Calu3 (cell line): ENCODE measurements at regions not wholly inside any gene's neighbourhood (a gene's known extent, or its start where the extent isn't known, plus 50 kb on each side); places are given as distances from the start of the nearest gene placed in this dataset.
"Not testable (repeated sequence)": the region's sequence is repeated elsewhere in the genome, so short reads cannot be mapped to it uniquely, and the experiment has no call there.

Source experiments
- BruUV-seq: library from RNA; stranded (reverse); fragments of 400-500 nt; replicated peaks from 2 replicates; lab custom pipeline; 2021; lab: Mats Ljungman, UMichigan
- CTCF ChIA-PET: fragments of 300-600 bp; sonication (Branson Sonifier 250); formaldehyde crosslinking; loops from one replicate; lab custom pipeline; 2022; ENCODE audit warnings: antibody characterized with exemption; lab: Charles Lee
- DNase-seq: peaks from one replicate; pipeline ENCODE4 v3.0.0; 2022
- H3K27ac Mint-ChIP-seq: one replicate; pipeline ENCODE4 v1.8.0; 2022; ENCODE audit warnings: mixed read lengths; ENCODE audit not compliant: unreplicated experiment
- H3K27me3 Mint-ChIP-seq: one replicate; pipeline ENCODE4 v1.8.0; 2022; ENCODE audit warnings: mixed read lengths; ENCODE audit not compliant: unreplicated experiment
- H3K36me3 Mint-ChIP-seq: one replicate; pipeline ENCODE4 v1.8.0; 2022; ENCODE audit warnings: mild to moderate bottlenecking, moderate library complexity, mixed read lengths; ENCODE audit not compliant: insufficient read depth, unreplicated experiment
- H3K4me1 Mint-ChIP-seq: one replicate; pipeline ENCODE4 v1.8.0; 2022; ENCODE audit warnings: mild to moderate bottlenecking, low read depth, mixed read lengths; ENCODE audit not compliant: unreplicated experiment
- H3K4me3 Mint-ChIP-seq: one replicate; pipeline ENCODE4 v1.8.0; 2022; ENCODE audit warnings: mild to moderate bottlenecking, low read depth, moderate library complexity, mixed read lengths; ENCODE audit not compliant: unreplicated experiment
- H3K9me3 Mint-ChIP-seq: one replicate; pipeline ENCODE4 v1.8.0; 2022; ENCODE audit warnings: low read depth, mixed read lengths; ENCODE audit not compliant: unreplicated experiment
- intact Hi-C: fragments of 100-400 bp; cut with micrococcal nuclease; formaldehyde crosslinking; loops from one replicate; pipeline ENCODE4 v1.10.0; 2022; ENCODE audit not compliant: unreplicated experiment
- TF ChIP-seq, protein P1 (sequence below): fragments of 200-600 bp; IDR thresholded peaks from one replicate; pipeline ENCODE4 v1.8.0; 2022; ENCODE audit warnings: antibody characterized with exemption; ENCODE audit not compliant: unreplicated experiment

DNA sequence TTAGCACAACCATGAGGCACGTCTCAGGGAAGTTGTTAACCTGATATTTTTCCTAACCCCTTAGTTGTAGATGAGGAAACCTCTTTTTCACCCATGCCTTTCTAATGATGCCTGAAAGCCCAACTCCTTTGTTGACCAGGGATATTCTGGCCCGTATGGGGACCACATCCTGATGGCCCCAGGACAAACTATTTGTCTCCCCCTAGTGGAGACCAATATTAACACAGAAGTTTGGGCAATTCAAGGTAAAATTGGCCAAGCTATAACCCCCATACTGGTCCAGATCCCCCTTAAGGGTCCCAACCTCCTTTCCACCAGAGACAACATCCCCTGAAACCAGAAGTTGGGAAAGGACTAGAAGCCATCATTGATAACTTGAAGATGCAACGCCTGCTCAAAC, 893.3 kb downstream of the SORCS1 start:
- H3K36me3 Mint-ChIP-seq, result no peaks in the 10 kb centered on the region
- intact Hi-C loops, result no loop called here
- CTCF ChIA-PET, result no interaction called here

DNA sequence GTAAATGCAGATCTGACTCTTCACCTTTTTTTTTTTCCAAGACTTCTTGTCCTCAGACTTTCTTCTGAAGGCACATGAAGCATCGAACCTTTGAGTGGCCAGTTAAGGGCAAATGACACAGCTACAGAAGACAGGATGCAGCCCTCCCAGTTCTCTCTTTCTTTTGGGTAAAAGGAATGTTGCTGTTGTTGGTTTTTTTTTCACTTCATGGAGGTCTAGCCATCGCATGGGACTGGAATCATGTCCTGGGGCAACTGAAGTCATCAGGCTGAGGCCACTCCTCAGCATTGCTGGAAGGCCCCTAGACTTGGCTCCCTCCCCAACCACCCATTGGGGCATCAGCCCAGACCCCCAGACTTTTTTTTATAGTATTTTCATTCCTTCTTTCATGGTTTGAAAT, 896.5 kb downstream of the SORCS1 start:
- DNase-seq, result no peak
- CTCF ChIA-PET, result no interaction called here
- TF ChIP-seq, protein P1, sequence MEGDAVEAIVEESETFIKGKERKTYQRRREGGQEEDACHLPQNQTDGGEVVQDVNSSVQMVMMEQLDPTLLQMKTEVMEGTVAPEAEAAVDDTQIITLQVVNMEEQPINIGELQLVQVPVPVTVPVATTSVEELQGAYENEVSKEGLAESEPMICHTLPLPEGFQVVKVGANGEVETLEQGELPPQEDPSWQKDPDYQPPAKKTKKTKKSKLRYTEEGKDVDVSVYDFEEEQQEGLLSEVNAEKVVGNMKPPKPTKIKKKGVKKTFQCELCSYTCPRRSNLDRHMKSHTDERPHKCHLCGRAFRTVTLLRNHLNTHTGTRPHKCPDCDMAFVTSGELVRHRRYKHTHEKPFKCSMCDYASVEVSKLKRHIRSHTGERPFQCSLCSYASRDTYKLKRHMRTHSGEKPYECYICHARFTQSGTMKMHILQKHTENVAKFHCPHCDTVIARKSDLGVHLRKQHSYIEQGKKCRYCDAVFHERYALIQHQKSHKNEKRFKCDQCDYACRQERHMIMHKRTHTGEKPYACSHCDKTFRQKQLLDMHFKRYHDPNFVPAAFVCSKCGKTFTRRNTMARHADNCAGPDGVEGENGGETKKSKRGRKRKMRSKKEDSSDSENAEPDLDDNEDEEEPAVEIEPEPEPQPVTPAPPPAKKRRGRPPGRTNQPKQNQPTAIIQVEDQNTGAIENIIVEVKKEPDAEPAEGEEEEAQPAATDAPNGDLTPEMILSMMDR, result no peak
- Mint-ChIP-seq H3K4me1 (no peaks in the 10 kb centered on the region), H3K27ac (no peak overlapping the region), H3K4me3 (no peak overlapping the region), H3K36me3 (no peaks in the 10 kb centered on the region), H3K27me3 (no peaks in the 10 kb centered on the region), H3K9me3 (peaks cover 5% of the 10 kb centered on the region)
- intact Hi-C loops, result no loop called here
- BruUV-seq, result no TSS peak

More for the DNA sequence above, 893.3 kb downstream of the SORCS1 start:
- Mint-ChIP-seq H3K27ac (no peak overlapping the region), H3K27me3 (no peaks in the 10 kb centered on the region), H3K4me1 (no peaks in the 10 kb centered on the region), H3K9me3 (peaks cover 10% of the 10 kb centered on the region), H3K4me3 (no peak overlapping the region)
- DNase-seq, result no peak
- TF ChIP-seq, protein P1, result no peak
- BruUV-seq, result no TSS peak

DNA sequence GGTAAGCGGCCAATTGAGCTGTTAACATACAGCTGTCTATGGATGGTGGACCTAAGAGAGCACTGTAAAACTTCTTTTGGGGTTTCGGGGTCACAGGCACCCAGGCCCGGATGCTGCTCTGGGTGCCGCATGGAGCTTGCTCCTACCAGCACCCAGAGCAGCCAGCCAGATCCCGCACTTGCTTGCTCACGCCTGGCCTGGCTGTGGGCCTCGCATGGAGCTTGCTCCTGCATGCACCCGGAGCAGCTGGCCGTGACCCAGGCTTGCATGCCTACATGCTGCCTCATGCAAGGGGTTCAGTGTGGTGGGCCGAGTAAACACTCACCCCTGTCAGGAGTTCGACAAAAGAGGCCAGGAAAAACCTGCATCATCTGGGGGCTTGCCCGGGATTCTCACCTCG, 896.9 kb downstream of the SORCS1 start:
- peaks cover 5% of the 10 kb centered on the region for H3K9me3 Mint-ChIP-seq
- intact Hi-C loops, result no loop called here
- no TSS peak for BruUV-seq
- H3K27me3 Mint-ChIP-seq, result no peaks in the 10 kb centered on the region
- no peak overlapping the region for H3K27ac Mint-ChIP-seq
- DNase-seq, result no peak
- no peak overlapping the region for H3K4me3 Mint-ChIP-seq
- H3K4me1 Mint-ChIP-seq, result no peaks in the 10 kb centered on the region
- no peaks in the 10 kb centered on the region for H3K36me3 Mint-ChIP-seq
- TF ChIP-seq, protein P1, result no peak
- CTCF ChIA-PET, result no interaction called here

DNA sequence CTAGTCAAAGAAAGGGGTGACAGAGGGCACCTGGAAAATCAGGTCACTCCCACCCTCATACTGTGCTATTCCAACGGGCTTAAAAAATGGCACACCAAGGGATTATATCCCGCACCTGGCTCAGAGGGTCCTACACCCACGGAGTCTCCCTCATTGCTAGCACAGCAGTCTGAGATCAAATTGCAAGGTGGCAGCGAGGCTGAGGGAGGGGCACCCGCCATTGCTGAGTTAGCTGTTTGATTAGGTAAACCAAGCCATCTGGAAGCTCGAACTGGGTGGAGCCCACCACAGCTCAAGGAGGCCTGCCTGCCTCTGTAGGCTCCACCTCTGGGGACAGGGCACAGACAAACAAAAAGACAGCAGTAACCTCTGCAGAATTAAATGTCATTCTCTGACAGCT, 907.1 kb downstream of the SORCS1 start:
- BruUV-seq, H3K4me1 Mint-ChIP-seq, H3K9me3 Mint-ChIP-seq, intact Hi-C loops, DNase-seq, H3K36me3 Mint-ChIP-seq, H3K27me3 Mint-ChIP-seq, CTCF ChIA-PET, H3K27ac Mint-ChIP-seq, H3K4me3 Mint-ChIP-seq: not testable (repeated sequence)

DNA sequence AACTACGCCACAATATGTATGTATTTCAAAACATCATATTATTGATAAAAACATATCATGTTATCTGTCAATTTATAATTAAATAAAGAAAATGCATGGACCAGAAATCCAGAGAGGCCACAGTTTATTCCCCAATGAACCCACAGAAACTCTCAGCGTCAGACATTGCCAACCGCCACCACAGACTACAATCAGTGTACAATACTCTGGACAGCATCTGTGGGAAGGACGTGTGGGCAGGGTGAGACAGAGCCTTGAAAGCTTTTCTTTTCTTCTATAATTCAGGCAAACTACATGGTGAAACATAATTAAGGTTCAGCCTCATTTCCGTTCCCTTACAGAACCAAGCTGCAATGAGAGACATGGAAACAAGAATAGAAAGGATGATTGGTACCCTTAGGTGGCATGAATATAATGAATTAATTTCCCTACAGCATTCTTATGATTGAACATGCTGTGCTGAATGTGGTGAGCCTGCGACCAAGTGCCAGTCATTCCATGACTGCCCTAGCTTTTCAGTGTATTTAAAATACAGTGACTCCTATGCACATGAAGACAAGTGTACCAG, 909.3 kb downstream of the SORCS1 start:
- Mint-ChIP-seq H3K27ac (no peak overlapping the region), H3K36me3 (no peaks in the 10 kb centered on the region), H3K4me1 (no peaks in the 10 kb centered on the region), H3K4me3 (no peak overlapping the region), H3K27me3 (no peaks in the 10 kb centered on the region), H3K9me3 (peaks cover 5% of the 10 kb centered on the region)
- intact Hi-C loops, result no loop called here
- DNase-seq, result no peak
- no TSS peak for BruUV-seq
- TF ChIP-seq, protein P1, result no peak
- CTCF ChIA-PET, result no interaction called here
